Activated T-helper 9 cell treated with anti-CD3 and anti-CD28 coated beads, Interleukin-2, amount 50 U/mL, for 16 hours (primary cell): ENCODE measurements at regions not wholly inside any gene's neighbourhood (a gene's known extent, or its start where the extent isn't known, plus 50 kb on each side); places are given as distances from the start of the nearest gene placed in this dataset.
"Not testable (repeated sequence)": the region's sequence is repeated elsewhere in the genome, so short reads cannot be mapped to it uniquely, and the experiment has no call there.

ENCODE experiments used
- DNase-seq: peaks from one replicate; pipeline ENCODE4 v3.0.0-alpha.2; 2020; ENCODE audit warnings: low read depth

GRCh38 chr10:64115908-64116643, 594.9 kb downstream of the REEP3 start:
- DNase-seq = no peak

GRCh38 chr10:64116707-64117106, 595.5 kb downstream of the REEP3 start:
- no peak for DNase-seq

- no peak for DNase-seq
These were observed 597.5 kb downstream of the REEP3 start for GRCh38 chr10:64118736-64119135.

GRCh38 chr10:64120301-64120980, 599.2 kb downstream of the REEP3 start:
- DNase-seq = not testable (repeated sequence)

GRCh38 chr10:64130152-64130551, 609.0 kb downstream of the REEP3 start:
- DNase-seq = no peak

- DNase-seq = no peak
These were observed 613.5 kb downstream of the REEP3 start for GRCh38 chr10:64134676-64135075.

GRCh38 chr10:64142395-64142794, 621.2 kb downstream of the REEP3 start:
- no peak for DNase-seq

- no peak for DNase-seq
These were observed 627.4 kb downstream of the REEP3 start for GRCh38 chr10:64148607-64149006.

GRCh38 chr10:64156166-64156565, 635.0 kb downstream of the REEP3 start:
- no peak for DNase-seq

- DNase-seq = no peak
These were observed 637.4 kb downstream of the REEP3 start for GRCh38 chr10:64158551-64158950.

GRCh38 chr10:64159910-64160872, 639.0 kb downstream of the REEP3 start:
- DNase-seq = no peak

- DNase-seq = no peak
These were observed 649.6 kb downstream of the REEP3 start for GRCh38 chr10:64170791-64171190.

- no peak for DNase-seq
These were observed 652.6 kb downstream of the REEP3 start for GRCh38 chr10:64173826-64174225.

- no peak for DNase-seq
These were observed 653.6 kb downstream of the REEP3 start for GRCh38 chr10:64174666-64175255.

- no peak for DNase-seq
These were observed 654.2 kb downstream of the REEP3 start for GRCh38 chr10:64175271-64175962.

GRCh38 chr10:64182671-64183070, 661.5 kb downstream of the REEP3 start:
- DNase-seq = no peak

- DNase-seq = no peak
These were observed 670.1 kb downstream of the REEP3 start for GRCh38 chr10:64191286-64191685.

GRCh38 chr10:64196638-64197315, 675.6 kb downstream of the REEP3 start:
- no peak for DNase-seq

GRCh38 chr10:64201936-64202335, 680.7 kb downstream of the REEP3 start:
- no peak for DNase-seq

GRCh38 chr10:64204504-64204903, 683.3 kb downstream of the REEP3 start:
- DNase-seq = not testable (repeated sequence)

- no peak for DNase-seq
These were observed 685.2 kb downstream of the REEP3 start for GRCh38 chr10:64206409-64206808.
